ENCODE measurements at regions not wholly inside any gene's neighbourhood (a gene's known extent, or its start where the extent isn't known, plus 50 kb on each side); places are given as distances from the start of the nearest gene placed in this dataset.

- no peak overlapping the region for H4K91ac ChIP-seq (replicated peaks; ENCODE audit: insufficient read length, low read length)
- no peak overlapping the region for H4K5ac ChIP-seq (ENCODE audit: insufficient read length, low read depth, low read length)
- no peak overlapping the region for H3K23ac ChIP-seq (ENCODE audit: insufficient read length)
- H3K9ac ChIP-seq (replicated peaks in 1 of 4; ENCODE audit: extremely low read depth in 1 of 4, low read depth in 3 of 4, low read length in 3 of 4) = no peak overlapping the region
- no peak overlapping the region for H2BK5ac ChIP-seq (ENCODE audit: low read depth, low read length)
- no peak overlapping the region for H3K4me3 ChIP-seq (ENCODE audit: extremely low read depth in 1 of 4, insufficient read depth in 2 of 4, low read depth in 3 of 4, low read length in 4 of 4)
- no peak overlapping the region for H3K4me2 ChIP-seq (ENCODE audit: insufficient read depth in 1 of 2, low read depth in 2 of 2, low read length in 2 of 2)
- H2AFZ ChIP-seq (ENCODE audit: low read length) = no peak overlapping the region
- H2BK120ac ChIP-seq (replicated peaks; ENCODE audit: low read depth, low read length) = no peak overlapping the region
- no peaks in the 10 kb centered on the region for H3K27me3 ChIP-seq (replicated peaks in 1 of 4; ENCODE audit: control insufficient read depth in 3 of 4, extremely low read depth in 1 of 4, insufficient read depth in 3 of 4, low read length in 3 of 4)
- no peak for DNase-seq (ENCODE audit: low read depth in 1 of 2, low spot score in 2 of 2)
- no peak overlapping the region for H3K4ac ChIP-seq (replicated peaks; ENCODE audit: insufficient read length, low read depth, low read length)
- no peaks in the 10 kb centered on the region for H3K23me2 ChIP-seq (ENCODE audit: low read depth, low read length)
- H2BK12ac ChIP-seq (ENCODE audit: low read depth, low read length) = no peak overlapping the region
- H3K79me2 ChIP-seq (ENCODE audit: control insufficient read depth in 1 of 2, insufficient read depth in 2 of 2, low read length in 2 of 2) = no peaks in the 10 kb centered on the region
- TF ChIP-seq FOSL1 (IDR thresholded peaks at IDR 0.05; ENCODE audit: insufficient read depth, low read depth, low read length) (no peak), SAP30 (IDR thresholded peaks at IDR 0.05; ENCODE audit: insufficient read depth, insufficient replicate concordance, low read length) (no peak), CHD2 (IDR thresholded peaks at IDR 0.05; ENCODE audit: low read length) (no peak), EP300 (IDR thresholded peaks at IDR 0.05; ENCODE audit: borderline replicate concordance in 1 of 2, low read depth in 2 of 2, low read length in 2 of 2) (no peak), TEAD4 (IDR thresholded peaks at IDR 0.05; ENCODE audit: low read depth, low read length) (no peak), CBX5 (IDR thresholded peaks at IDR 0.05; ENCODE audit: low read depth, low read length) (no peak), BCL11A (IDR thresholded peaks at IDR 0.05; ENCODE audit: low read depth in 2 of 2, low read length in 2 of 2) (no peak), TAF7 (optimal IDR thresholded peaks at IDR 0.05; ENCODE audit: borderline replicate concordance, low read depth, low read length) (no peak), SP4 (IDR thresholded peaks at IDR 0.05; ENCODE audit: low read length) (no peak)
- CTCF ChIA-PET (ENCODE audit: partially characterized antibody) = interaction anchor here (0.6 to 2.0 kb wide), 6 partner anchors 8 to 1257 kb away, joined by 3 to 5 read pairs (median 3); no protein-coding TSS in a partner anchor
- H2BK20ac ChIP-seq (ENCODE audit: low read length) = no peak overlapping the region
- H4K8ac ChIP-seq (ENCODE audit: extremely low read depth, insufficient read depth, low read length) = no peak overlapping the region
- no peak for FAIRE-seq
- no peak overlapping the region for H2AK5ac ChIP-seq (ENCODE audit: low read depth, low read length)
- H3K27ac ChIP-seq (ENCODE audit: low read depth, low read length) = no peak overlapping the region
- no peak overlapping the region for H2BK15ac ChIP-seq (ENCODE audit: low read length)
- 92% methylated on average over 3 of the region's 3 CpGs; no CpG with 5 or more reads in 1 of the 2 experiments for WGBS, 2 experiments (ENCODE audit: extremely low coverage in 1 of 2, insufficient coverage in 1 of 2, insufficient read length in 1 of 2, insufficient replicate concordance in 2 of 2, low coverage in 1 of 2, low lambda C conversion rate in 2 of 2, missing lambda C conversion rate in 1 of 2)
- peaks cover 3% of the 10 kb centered on the region in 2 experiments; a peak in 2 of 4 replicates for H3K9me3 ChIP-seq (ENCODE audit: insufficient read depth in 2 of 2, low read depth in 1 of 2, low read length in 1 of 2)
- no peaks in the 10 kb centered on the region for H4K20me1 ChIP-seq (replicated peaks in 1 of 2; ENCODE audit: control insufficient read depth in 1 of 2, insufficient read depth in 2 of 2, low read length in 2 of 2)
- POLR2A ChIA-PET (ENCODE audit: partially characterized antibody) = no interaction called here
- no peaks in the 10 kb centered on the region for H3K79me1 ChIP-seq (ENCODE audit: low read depth, low read length)
- no peaks in the 10 kb centered on the region for H3K4me1 ChIP-seq (replicated peaks in 1 of 4; ENCODE audit: control insufficient read depth in 3 of 4, insufficient read depth in 4 of 4, low read length in 3 of 4)
- H3K18ac ChIP-seq (ENCODE audit: extremely low read depth, low read length) = no peak overlapping the region
- no peak overlapping the region for H3K14ac ChIP-seq (ENCODE audit: insufficient read length)
- no peak overlapping the region for H3K56ac ChIP-seq (replicated peaks; ENCODE audit: insufficient read length, low read depth, low read length)
- no peaks in the 10 kb centered on the region for H3K36me3 ChIP-seq (ENCODE audit: control insufficient read depth in 2 of 4, insufficient read depth in 4 of 4, low read length in 3 of 4)
Measured at GRCh38 chr12:127051139-127051538, 1215.8 kb upstream of the TMEM132C start.
